D721Med (cell line): ENCODE measurements at regions not wholly inside any gene's neighbourhood (a gene's known extent, or its start where the extent isn't known, plus 50 kb on each side); places are given as distances from the start of the nearest gene placed in this dataset.

ENCODE experiments used
- DNase-seq: peaks from one replicate; pipeline ENCODE4 v3.0.0; 2011; ENCODE audit warnings: low spot score; ENCODE audit not compliant: insufficient read length
- FAIRE-seq: peaks from 2 replicates; lab custom pipeline; 2011; peaks lifted over from hg19 to GRCh38; lab: Jason Lieb, UNC
- CTCF ChIP-seq: IDR thresholded peaks from 2 replicates; pipeline ENCODE4 v1.5.1; 2012; ENCODE audit warnings: mild to moderate bottlenecking, control low read depth; ENCODE audit not compliant: insufficient read depth; ENCODE audit errors: missing control alignments

- DNase-seq (no peak), FAIRE-seq (no peak)
- TF ChIP-seq CTCF: no peak
Observed at GRCh38 chr15:95503640-95504225, 826.8 kb upstream of the NR2F2 start.

- DNase-seq (no peak), FAIRE-seq (no peak)
- TF ChIP-seq CTCF: no peak
Observed at GRCh38 chr15:95511671-95512070, 818.8 kb upstream of the NR2F2 start.

- no peak for DNase-seq
- TF ChIP-seq CTCF: no peak
- FAIRE-seq: no peak
Observed at GRCh38 chr15:95512906-95513305, 817.6 kb upstream of the NR2F2 start.

- TF ChIP-seq CTCF: no peak
- DNase-seq: no peak
- no peak for FAIRE-seq
Observed at GRCh38 chr15:95519887-95520286, 810.6 kb upstream of the NR2F2 start.

- FAIRE-seq: no peak
- no peak for TF ChIP-seq CTCF
- DNase-seq: no peak
Observed at GRCh38 chr15:95520511-95520910, 810.0 kb upstream of the NR2F2 start.

- FAIRE-seq (no peak), DNase-seq (no peak)
- TF ChIP-seq CTCF: no peak
Observed at GRCh38 chr15:95520922-95521321, 809.6 kb upstream of the NR2F2 start.

- TF ChIP-seq CTCF: no peak
- no peak for DNase-seq
- no peak for FAIRE-seq
Observed at GRCh38 chr15:95522533-95522932, 808.0 kb upstream of the NR2F2 start.
